Lower leg skin (tissue), 3 donors: ENCODE measurements at regions not wholly inside any gene's neighbourhood (a gene's known extent, or its start where the extent isn't known, plus 50 kb on each side); places are given as distances from the start of the nearest gene placed in this dataset.

Experiments
- POLR2A ChIP-seq, 2 donors: fragments of 450-650 bp; IDR thresholded peaks; one replicate each; pipeline ENCODE4 v1.6.1; 2016 to 2017; ENCODE audit warnings: antibody characterized with exemption in 2 of 2, mild to moderate bottlenecking in 1 of 2, moderate library complexity in 1 of 2
- TF ChIP-seq, protein P1 (sequence below), 3 donors: fragments of 450-650 bp; IDR thresholded peaks; one replicate each; pipeline ENCODE4 v1.5.1; 2016; ENCODE audit warnings: antibody characterized with exemption in 3 of 3, mild to moderate bottlenecking in 3 of 3, moderate library complexity in 2 of 3

DNA sequence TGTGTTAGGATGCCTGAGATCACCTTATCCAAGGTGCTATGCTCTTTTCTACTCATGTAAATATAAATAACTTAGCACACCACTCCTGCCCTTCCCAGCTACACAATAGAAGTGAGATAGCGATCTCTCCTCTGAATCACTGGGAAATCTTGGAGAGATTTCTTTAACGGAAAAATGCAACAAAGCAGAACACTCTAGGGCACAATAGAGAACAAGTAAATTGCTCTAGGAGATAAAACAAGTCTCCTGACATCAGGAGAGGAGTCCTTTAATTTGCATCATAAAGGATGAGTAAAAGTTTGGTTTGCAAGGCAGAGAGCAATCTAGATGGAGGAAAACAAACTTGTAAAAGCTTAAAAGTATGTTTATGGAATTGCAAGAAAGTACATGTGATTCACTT, 224.1 kb downstream of the PAX3 start:
- TF ChIP-seq, protein P1, sequence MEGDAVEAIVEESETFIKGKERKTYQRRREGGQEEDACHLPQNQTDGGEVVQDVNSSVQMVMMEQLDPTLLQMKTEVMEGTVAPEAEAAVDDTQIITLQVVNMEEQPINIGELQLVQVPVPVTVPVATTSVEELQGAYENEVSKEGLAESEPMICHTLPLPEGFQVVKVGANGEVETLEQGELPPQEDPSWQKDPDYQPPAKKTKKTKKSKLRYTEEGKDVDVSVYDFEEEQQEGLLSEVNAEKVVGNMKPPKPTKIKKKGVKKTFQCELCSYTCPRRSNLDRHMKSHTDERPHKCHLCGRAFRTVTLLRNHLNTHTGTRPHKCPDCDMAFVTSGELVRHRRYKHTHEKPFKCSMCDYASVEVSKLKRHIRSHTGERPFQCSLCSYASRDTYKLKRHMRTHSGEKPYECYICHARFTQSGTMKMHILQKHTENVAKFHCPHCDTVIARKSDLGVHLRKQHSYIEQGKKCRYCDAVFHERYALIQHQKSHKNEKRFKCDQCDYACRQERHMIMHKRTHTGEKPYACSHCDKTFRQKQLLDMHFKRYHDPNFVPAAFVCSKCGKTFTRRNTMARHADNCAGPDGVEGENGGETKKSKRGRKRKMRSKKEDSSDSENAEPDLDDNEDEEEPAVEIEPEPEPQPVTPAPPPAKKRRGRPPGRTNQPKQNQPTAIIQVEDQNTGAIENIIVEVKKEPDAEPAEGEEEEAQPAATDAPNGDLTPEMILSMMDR (IDR thresholded peaks at IDR 0.05): no peak
- TF ChIP-seq POLR2A (IDR thresholded peaks at IDR 0.05): no peak
